ENCODE measurements at regions not wholly inside any gene's neighbourhood (a gene's known extent, or its start where the extent isn't known, plus 50 kb on each side); places are given as distances from the start of the nearest gene placed in this dataset.

GRCh38 chr5:3199962-3200755 is 395.5 kb upstream of the IRX1 start:
- TF ChIP-seq CTCF (IDR thresholded peaks at IDR 0.05) = no peak
- no peak for TF ChIP-seq POLR2A (IDR thresholded peaks at IDR 0.05)

Measured in lower leg skin (tissue), 3 donors.